Activated naive CD8-positive, alpha-beta T cell treated with anti-CD3 and anti-CD28 coated beads, Interleukin-2, amount 10 ng/mL, durations not matched to agents 7 days and 5 days (primary cell): ENCODE measurements at regions not wholly inside any gene's neighbourhood (a gene's known extent, or its start where the extent isn't known, plus 50 kb on each side); places are given as distances from the start of the nearest gene placed in this dataset.
"Not testable (repeated sequence)": the region's sequence is repeated elsewhere in the genome, so short reads cannot be mapped to it uniquely, and the experiment has no call there.

Experiments
- ATAC-seq: fragments of 150-1000 bp; cut with Tn5 transposase; one replicate; pipeline ENCODE4 v1.10.0; 2021; ENCODE audit warnings: low read depth, moderate library complexity
- POLR2A ChIA-PET: fragments of 350-600 bp; sonication (Branson Sonifier 250); formaldehyde crosslinking; loops from one replicate; lab custom pipeline; 2021; ENCODE audit warnings: antibody characterized with exemption; lab: Charles Lee
- DNase-seq: peaks from one replicate; pipeline ENCODE4 v3.0.0; 2021
- H3K27ac Mint-ChIP-seq: one replicate; pipeline ENCODE4 v1.8.0; 2022; ENCODE audit warnings: mild to moderate bottlenecking, mixed read lengths
- H3K27me3 Mint-ChIP-seq: one replicate; pipeline ENCODE4 v1.8.0; 2022; ENCODE audit warnings: mild to moderate bottlenecking, moderate library complexity, mixed read lengths
- H3K36me3 Mint-ChIP-seq: one replicate; pipeline ENCODE4 v1.8.0; 2021; ENCODE audit warnings: mild to moderate bottlenecking, mixed read lengths
- H3K4me1 Mint-ChIP-seq: one replicate; pipeline ENCODE4 v1.8.0; 2021; ENCODE audit warnings: mixed read lengths
- H3K4me3 Mint-ChIP-seq: one replicate; pipeline ENCODE4 v1.8.0; 2022; ENCODE audit warnings: mild to moderate bottlenecking, moderate library complexity, mixed read lengths
- H3K9me3 Mint-ChIP-seq: one replicate; pipeline ENCODE4 v1.8.0; 2021; ENCODE audit warnings: mixed read lengths

GRCh38 chr14:44609876-44610510 is 102.9 kb upstream of the FSCB start:
- POLR2A ChIA-PET = no interaction called here
- Mint-ChIP-seq H3K27ac (no peak overlapping the region), H3K9me3 (peaks cover 2% of the 10 kb centered on the region), H3K27me3 (no peaks in the 10 kb centered on the region), H3K4me1 (no peaks in the 10 kb centered on the region), H3K4me3 (no peak overlapping the region), H3K36me3 (no peaks in the 10 kb centered on the region)
- DNase-seq (no peak), ATAC-seq (no peak)

GRCh38 chr14:44609201-44609600 is 102.1 kb upstream of the FSCB start:
- Mint-ChIP-seq H3K27me3 (no peaks in the 10 kb centered on the region), H3K36me3 (no peaks in the 10 kb centered on the region), H3K27ac (no peak overlapping the region), H3K9me3 (peaks cover 2% of the 10 kb centered on the region), H3K4me3 (no peak overlapping the region), H3K4me1 (no peaks in the 10 kb centered on the region)
- no peak for DNase-seq
- POLR2A ChIA-PET = no interaction called here
- no peak for ATAC-seq

- POLR2A ChIA-PET = no interaction called here
- DNase-seq (no peak), ATAC-seq (no peak)
- Mint-ChIP-seq H3K36me3 (no peaks in the 10 kb centered on the region), H3K27me3 (no peaks in the 10 kb centered on the region), H3K4me1 (no peaks in the 10 kb centered on the region), H3K9me3 (peaks cover 2% of the 10 kb centered on the region), H3K27ac (no peak overlapping the region), H3K4me3 (no peak overlapping the region)
Observed at GRCh38 chr14:44607701-44608100, 100.6 kb upstream of the FSCB start.

- no peak overlapping the region for H3K27ac Mint-ChIP-seq
- H3K4me3 Mint-ChIP-seq = no peak overlapping the region
- no peaks in the 10 kb centered on the region for H3K4me1 Mint-ChIP-seq
- POLR2A ChIA-PET = no interaction called here
- no peak for DNase-seq
- peaks cover 3% of the 10 kb centered on the region for H3K9me3 Mint-ChIP-seq
- H3K27me3 Mint-ChIP-seq = no peaks in the 10 kb centered on the region
- no peaks in the 10 kb centered on the region for H3K36me3 Mint-ChIP-seq
- ATAC-seq = no peak
Observed at GRCh38 chr14:44606576-44606975, 99.5 kb upstream of the FSCB start.

GRCh38 chr14:44601266-44601665 is 94.2 kb upstream of the FSCB start:
- H3K27me3 Mint-ChIP-seq, H3K4me1 Mint-ChIP-seq, H3K9me3 Mint-ChIP-seq, POLR2A ChIA-PET, DNase-seq, H3K36me3 Mint-ChIP-seq, H3K4me3 Mint-ChIP-seq, H3K27ac Mint-ChIP-seq, ATAC-seq: not testable (repeated sequence)

GRCh38 chr14:44589180-44589579 is 82.1 kb upstream of the FSCB start:
- ATAC-seq = no peak
- Mint-ChIP-seq H3K27ac (no peak overlapping the region), H3K4me1 (no peaks in the 10 kb centered on the region), H3K9me3 (no peaks in the 10 kb centered on the region), H3K4me3 (no peak overlapping the region), H3K27me3 (no peaks in the 10 kb centered on the region), H3K36me3 (no peaks in the 10 kb centered on the region)
- DNase-seq = no peak
- POLR2A ChIA-PET = no interaction called here

GRCh38 chr14:44586910-44587309 is 79.8 kb upstream of the FSCB start:
- ATAC-seq = no peak
- H3K4me3 Mint-ChIP-seq = no peak overlapping the region
- H3K9me3 Mint-ChIP-seq = peaks cover 4% of the 10 kb centered on the region
- H3K36me3 Mint-ChIP-seq = no peaks in the 10 kb centered on the region
- H3K4me1 Mint-ChIP-seq = no peaks in the 10 kb centered on the region
- H3K27me3 Mint-ChIP-seq = no peaks in the 10 kb centered on the region
- H3K27ac Mint-ChIP-seq = no peak overlapping the region
- POLR2A ChIA-PET = no interaction called here
- DNase-seq = no peak

GRCh38 chr14:44576356-44576755 is 69.3 kb upstream of the FSCB start:
- peaks cover 15% of the 10 kb centered on the region for H3K9me3 Mint-ChIP-seq

GRCh38 chr14:44567997-44568396 is 60.9 kb upstream of the FSCB start:
- POLR2A ChIA-PET = no interaction called here
- H3K4me1 Mint-ChIP-seq = no peaks in the 10 kb centered on the region
- no peak for DNase-seq
- no peak overlapping the region for H3K4me3 Mint-ChIP-seq
- H3K9me3 Mint-ChIP-seq = peaks cover 4% of the 10 kb centered on the region
- ATAC-seq = no peak
- H3K36me3 Mint-ChIP-seq = no peaks in the 10 kb centered on the region
- H3K27ac Mint-ChIP-seq = no peak overlapping the region
- H3K27me3 Mint-ChIP-seq = no peaks in the 10 kb centered on the region

More at GRCh38 chr14:44576356-44576755, 69.3 kb upstream of the FSCB start:
- no peak overlapping the region for H3K27ac Mint-ChIP-seq
- DNase-seq (no peak), ATAC-seq (no peak)
- H3K4me1 Mint-ChIP-seq = no peaks in the 10 kb centered on the region
- H3K27me3 Mint-ChIP-seq = no peaks in the 10 kb centered on the region
- no peaks in the 10 kb centered on the region for H3K36me3 Mint-ChIP-seq
- H3K4me3 Mint-ChIP-seq = no peak overlapping the region
- POLR2A ChIA-PET = no interaction called here

- Mint-ChIP-seq H3K4me1 (no peaks in the 10 kb centered on the region), H3K9me3 (no peaks in the 10 kb centered on the region), H3K36me3 (no peaks in the 10 kb centered on the region), H3K27ac (no peak overlapping the region), H3K4me3 (no peak overlapping the region), H3K27me3 (no peaks in the 10 kb centered on the region)
- ATAC-seq (no peak), DNase-seq (no peak)
- POLR2A ChIA-PET = no interaction called here
Observed at GRCh38 chr14:44565968-44566367, 58.9 kb upstream of the FSCB start.

GRCh38 chr14:44564908-44565307 is 57.8 kb upstream of the FSCB start:
- H3K36me3 Mint-ChIP-seq = no peaks in the 10 kb centered on the region
- ATAC-seq = no peak

More at GRCh38 chr14:44564908-44565307, 57.8 kb upstream of the FSCB start:
- Mint-ChIP-seq H3K27ac (no peak overlapping the region), H3K9me3 (no peaks in the 10 kb centered on the region), H3K27me3 (no peaks in the 10 kb centered on the region), H3K4me1 (no peaks in the 10 kb centered on the region), H3K4me3 (no peak overlapping the region)
- POLR2A ChIA-PET = no interaction called here
- DNase-seq = no peak
